Gastroesophageal sphincter (tissue), 4 donors: ENCODE measurements at regions not wholly inside any gene's neighbourhood (a gene's known extent, or its start where the extent isn't known, plus 50 kb on each side); places are given as distances from the start of the nearest gene placed in this dataset.

ENCODE experiments used
- ATAC-seq: fragments of 150-250 bp; one replicate; pipeline ENCODE4 v1.9.1; 2016; ENCODE audit warnings: mild to moderate bottlenecking, moderate library complexity
- H3K27ac ChIP-seq, 4 donors: fragments of 200-600 bp; sonication (generic) in 3 of 4; 1 replicate in 3 of 4; 2 replicates in 1 of 4; pipeline ENCODE4 v1.5.1; 2016 to 2019
- H3K27me3 ChIP-seq: fragments of 200-600 bp; sonication (generic); one replicate; pipeline ENCODE4 v1.5.1; 2019
- H3K36me3 ChIP-seq, 2 donors: fragments of 200-600 bp; sonication (generic); one replicate each; pipeline ENCODE4 v1.5.1; 2019; ENCODE audit warnings: control low read depth in 1 of 2
- H3K4me1 ChIP-seq, 3 donors: fragments of 200-600 bp; sonication (generic); 1 replicate in 2 of 3; 2 replicates in 1 of 3; pipeline ENCODE4 v1.5.1; 2016 to 2019; ENCODE audit warnings: control low read depth in 2 of 3
- H3K4me3 ChIP-seq, 2 donors: fragments of 200-600 bp; sonication (generic); one replicate each; pipeline ENCODE4 v1.5.1; 2019; ENCODE audit warnings: mild to moderate bottlenecking in 1 of 2, moderate library complexity in 1 of 2
- H3K9me3 ChIP-seq, 3 donors: fragments of 200-600 bp; sonication (generic); one replicate each; pipeline ENCODE4 v1.5.1; 2017 to 2019; ENCODE audit warnings: control low read depth in 2 of 3
- EP300 ChIP-seq: sonication (generic); formaldehyde crosslinking; IDR thresholded peaks from one replicate; pipeline ENCODE4 v1.6.1; 2017; ENCODE audit warnings: antibody characterized with exemption, mild to moderate bottlenecking
- POLR2A ChIP-seq, 2 donors: fragments of 450-650 bp; IDR thresholded peaks; one replicate each; pipeline ENCODE4 v1.6.1; 2017; ENCODE audit warnings: antibody characterized with exemption in 2 of 2, mild to moderate bottlenecking in 2 of 2, moderate library complexity in 1 of 2
- POLR2AphosphoS5 ChIP-seq: sonication (generic); formaldehyde crosslinking; IDR thresholded peaks from one replicate; pipeline ENCODE4 v1.6.1; 2017; ENCODE audit warnings: antibody characterized with exemption
- WGBS, 2 donors: methylation state at CpG; one replicate each; pipeline ENCODE4 v1.1.5; 2018; ENCODE audit warnings: low coverage in 1 of 2; 5-methylcytosine and 5-hydroxymethylcytosine counted together
- TF ChIP-seq, protein P1 (sequence below), 4 experiments: fragments of 200-600 bp in 2 of 4; fragments of 450-650 bp in 2 of 4; sonication (generic) in 1 of 4; IDR thresholded peaks; one replicate each; pipeline ENCODE4 v1.5.1; 2017 to 2019; ENCODE audit warnings: antibody characterized with exemption in 4 of 4, mild to moderate bottlenecking in 2 of 4, moderate library complexity in 2 of 4

DNA sequence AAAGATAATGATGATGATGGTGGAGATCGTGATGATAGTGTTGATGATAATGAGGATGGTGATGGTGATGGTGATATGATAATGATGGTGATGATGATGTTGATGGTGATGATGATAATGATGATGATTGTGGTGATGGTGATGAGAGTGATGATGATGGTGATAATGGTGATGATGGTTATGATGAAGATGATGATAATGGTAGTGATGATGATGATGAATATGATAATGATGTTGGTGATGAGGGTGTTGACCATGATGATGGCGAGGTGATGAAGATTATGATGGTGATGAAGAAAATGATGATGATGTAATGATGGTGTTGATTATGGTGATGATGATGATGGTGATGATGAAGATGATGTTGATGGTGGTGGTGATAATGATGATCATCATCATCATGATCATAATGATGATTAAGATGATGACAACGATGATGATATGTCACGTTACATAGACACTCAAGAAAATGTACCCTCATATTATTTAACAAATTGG, 1106.4 kb downstream of the NLGN4X start:
- no peaks in the 10 kb centered on the region for H3K4me1 ChIP-seq
- H3K9me3 ChIP-seq, result no peaks in the 10 kb centered on the region
- no peak overlapping the region for H3K27ac ChIP-seq
- H3K4me3 ChIP-seq, result no peak overlapping the region
- no peaks in the 10 kb centered on the region for H3K27me3 ChIP-seq
- TF ChIP-seq POLR2AphosphoS5 (no peak), EP300 (no peak), POLR2A (IDR thresholded peaks at IDR 0.05) (no peak)
- TF ChIP-seq, protein P1, sequence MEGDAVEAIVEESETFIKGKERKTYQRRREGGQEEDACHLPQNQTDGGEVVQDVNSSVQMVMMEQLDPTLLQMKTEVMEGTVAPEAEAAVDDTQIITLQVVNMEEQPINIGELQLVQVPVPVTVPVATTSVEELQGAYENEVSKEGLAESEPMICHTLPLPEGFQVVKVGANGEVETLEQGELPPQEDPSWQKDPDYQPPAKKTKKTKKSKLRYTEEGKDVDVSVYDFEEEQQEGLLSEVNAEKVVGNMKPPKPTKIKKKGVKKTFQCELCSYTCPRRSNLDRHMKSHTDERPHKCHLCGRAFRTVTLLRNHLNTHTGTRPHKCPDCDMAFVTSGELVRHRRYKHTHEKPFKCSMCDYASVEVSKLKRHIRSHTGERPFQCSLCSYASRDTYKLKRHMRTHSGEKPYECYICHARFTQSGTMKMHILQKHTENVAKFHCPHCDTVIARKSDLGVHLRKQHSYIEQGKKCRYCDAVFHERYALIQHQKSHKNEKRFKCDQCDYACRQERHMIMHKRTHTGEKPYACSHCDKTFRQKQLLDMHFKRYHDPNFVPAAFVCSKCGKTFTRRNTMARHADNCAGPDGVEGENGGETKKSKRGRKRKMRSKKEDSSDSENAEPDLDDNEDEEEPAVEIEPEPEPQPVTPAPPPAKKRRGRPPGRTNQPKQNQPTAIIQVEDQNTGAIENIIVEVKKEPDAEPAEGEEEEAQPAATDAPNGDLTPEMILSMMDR (IDR thresholded peaks at IDR 0.05), result no peak
- no peaks in the 10 kb centered on the region for H3K36me3 ChIP-seq
- ATAC-seq, result no peak
- 69 to 73% methylated on average over 4 of the region's 4 CpGs for WGBS, 2 donors

DNA sequence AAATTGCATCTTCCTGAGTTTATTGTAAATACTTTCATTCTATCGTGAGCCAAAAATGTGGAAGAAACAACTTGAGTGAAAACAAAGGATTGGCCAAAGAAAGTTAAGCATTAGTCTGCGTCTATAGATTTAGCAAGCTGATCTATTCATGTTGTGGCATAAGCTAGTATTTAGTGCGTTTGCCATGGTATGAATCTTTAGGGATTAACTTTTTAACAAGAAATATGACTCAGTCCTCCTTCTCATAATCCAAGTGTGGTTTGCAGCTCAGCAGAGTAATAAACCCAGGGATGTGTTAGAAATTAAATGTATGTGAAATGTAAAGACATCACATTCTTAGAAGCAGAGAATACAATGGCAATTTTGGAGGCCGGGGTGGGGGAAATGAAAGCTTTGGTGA, 1110.9 kb downstream of the NLGN4X start:
- Histone ChIP-seq H3K27ac (no peak overlapping the region), H3K36me3 (no peaks in the 10 kb centered on the region), H3K4me1 (no peaks in the 10 kb centered on the region), H3K4me3 (no peak overlapping the region), H3K27me3 (no peaks in the 10 kb centered on the region), H3K9me3 (no peaks in the 10 kb centered on the region)
- no peak for ATAC-seq
- 86 to 87% methylated on average over 4 of the region's 4 CpGs for WGBS, 2 donors
- TF ChIP-seq, protein P1 (IDR thresholded peaks at IDR 0.05), result no peak
- TF ChIP-seq EP300, result no peak
- TF ChIP-seq POLR2AphosphoS5, result no peak
- no peak for TF ChIP-seq POLR2A (IDR thresholded peaks at IDR 0.05)

DNA sequence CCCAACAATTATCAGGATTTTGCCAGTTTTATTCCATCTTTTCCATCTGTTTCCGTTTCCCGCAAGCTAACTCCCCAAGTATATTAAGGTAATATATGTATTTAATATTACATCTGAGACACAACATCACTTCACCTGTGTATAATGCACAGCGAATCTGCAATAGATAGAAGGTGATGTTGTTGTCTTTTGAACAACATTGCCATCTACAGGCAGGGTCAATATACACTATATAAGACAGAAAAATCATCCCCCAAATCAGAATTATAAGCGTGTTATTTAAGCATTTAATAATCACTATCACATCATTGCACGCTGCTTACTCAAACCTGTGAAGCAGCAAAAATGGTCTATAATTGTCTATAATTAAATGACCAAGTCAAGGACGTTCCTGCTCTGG, 1115.5 kb downstream of the NLGN4X start:
- no peak overlapping the region for H3K4me3 ChIP-seq
- H3K36me3 ChIP-seq, result no peaks in the 10 kb centered on the region
- TF ChIP-seq POLR2A (IDR thresholded peaks at IDR 0.05) (no peak), EP300 (no peak)
- TF ChIP-seq, protein P1 (IDR thresholded peaks at IDR 0.05), result peak in 3 of 4 experiments; percentile 23 to 40 (median 28)
- ATAC-seq, result no peak
- H3K4me1 ChIP-seq, result no peaks in the 10 kb centered on the region
- 60 to 65% methylated on average over 5 to 6 of the region's 6 CpGs for WGBS, 2 donors
- H3K9me3 ChIP-seq, result no peaks in the 10 kb centered on the region
- no peaks in the 10 kb centered on the region for H3K27me3 ChIP-seq
- no peak overlapping the region for H3K27ac ChIP-seq

DNA sequence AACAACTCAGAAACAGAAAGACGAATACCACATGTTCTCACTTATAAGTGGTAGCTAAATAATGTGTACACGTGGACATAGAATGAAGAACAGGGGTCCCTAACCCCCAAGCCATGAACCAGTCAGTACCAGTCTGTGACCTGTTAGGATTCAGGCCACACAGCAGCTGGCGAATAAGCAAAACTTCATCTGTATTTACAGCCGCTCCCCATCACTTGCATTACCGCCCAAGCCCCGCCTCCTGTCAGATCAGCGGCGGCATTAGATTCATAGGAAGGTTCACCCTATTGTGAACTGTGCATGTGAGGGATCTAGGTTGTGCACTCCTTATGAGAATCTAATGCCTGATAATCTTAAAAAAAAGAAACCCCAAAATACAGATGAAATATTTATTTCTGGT, 1128.7 kb downstream of the NLGN4X start:
- 78 to 100% methylated on average over 3 to 5 of the region's 8 CpGs for WGBS, 2 donors
- no peak for ATAC-seq
- no peaks in the 10 kb centered on the region for H3K36me3 ChIP-seq
- no peak for TF ChIP-seq POLR2AphosphoS5
- TF ChIP-seq, protein P1 (IDR thresholded peaks at IDR 0.05), result no peak
- no peak overlapping the region for H3K4me3 ChIP-seq
- H3K4me1 ChIP-seq, result no peaks in the 10 kb centered on the region
- no peaks in the 10 kb centered on the region for H3K27me3 ChIP-seq
- no peaks in the 10 kb centered on the region for H3K9me3 ChIP-seq
- no peak overlapping the region for H3K27ac ChIP-seq

DNA sequence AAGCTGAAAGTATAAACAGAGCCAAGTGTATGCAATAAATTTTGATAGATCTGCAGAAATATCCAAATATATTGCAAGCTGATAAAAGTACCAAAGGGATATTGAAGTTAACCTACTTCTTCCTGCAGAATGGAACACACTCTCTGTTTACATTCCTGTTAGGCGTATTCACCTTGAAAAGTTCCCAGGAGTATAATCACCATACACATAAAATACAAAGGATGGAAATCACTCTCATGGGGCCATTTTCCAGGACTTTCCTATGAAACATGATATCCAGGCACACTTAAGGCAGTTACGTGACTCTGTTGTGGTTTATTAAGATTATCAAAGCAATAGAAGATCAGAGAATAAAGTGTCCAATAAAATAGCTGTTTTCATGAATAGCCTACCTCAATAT, 1142.3 kb downstream of the NLGN4X start:
- 57 to 65% methylated on average over 2 of the region's 2 CpGs for WGBS, 2 donors
- no peaks in the 10 kb centered on the region for H3K9me3 ChIP-seq

More for the DNA sequence above, 1142.3 kb downstream of the NLGN4X start:
- TF ChIP-seq POLR2A (IDR thresholded peaks at IDR 0.05) (no peak), EP300 (no peak), POLR2AphosphoS5 (no peak)
- TF ChIP-seq, protein P1 (IDR thresholded peaks at IDR 0.05), result no peak
- ATAC-seq, result no peak
- no peak overlapping the region for H3K4me3 ChIP-seq
- no peaks in the 10 kb centered on the region for H3K36me3 ChIP-seq
- no peaks in the 10 kb centered on the region for H3K4me1 ChIP-seq
- H3K27me3 ChIP-seq, result no peaks in the 10 kb centered on the region
- no peak overlapping the region for H3K27ac ChIP-seq
